Natural killer cell (primary cell): ENCODE measurements at regions not wholly inside any gene's neighbourhood (a gene's known extent, or its start where the extent isn't known, plus 50 kb on each side); places are given as distances from the start of the nearest gene placed in this dataset.

Source experiments
- ATAC-seq, 3 donors: fragments of 150-1000 bp in 2 of 3; fragments of 200-7000 bp in 1 of 3; cut with Tn5 transposase; 1 replicate in 1 of 3; 2 replicates in 2 of 3; pipeline ENCODE4 v1.10.0; 2021; ENCODE audit warnings: mild to moderate bottlenecking in 2 of 3, moderate library complexity in 2 of 3
- DNase-seq, 2 donors: peaks; one replicate each; pipeline versions ENCODE4 v3.0.0 to v3.0.0-alpha.2; 2013 to 2021; ENCODE audit warnings: mixed read lengths in 1 of 2
- H3K27ac ChIP-seq: one replicate; pipeline ENCODE4 v1.5.1; 2013; ENCODE audit warnings: mild to moderate bottlenecking, low read length
- H3K27me3 ChIP-seq: one replicate; pipeline ENCODE4 v1.6.1; 2013; ENCODE audit warnings: low read length; ENCODE audit not compliant: control insufficient read depth, insufficient read depth
- H3K36me3 ChIP-seq: one replicate; pipeline ENCODE4 v1.6.1; 2013; ENCODE audit warnings: low read length; ENCODE audit not compliant: control insufficient read depth, insufficient read depth
- H3K4me1 ChIP-seq: one replicate; pipeline ENCODE4 v1.6.1; 2013; ENCODE audit warnings: low read length; ENCODE audit not compliant: control insufficient read depth, insufficient read depth
- H3K4me3 ChIP-seq: one replicate; pipeline ENCODE4 v1.5.1; 2013; ENCODE audit warnings: low read length
- H3K9me3 ChIP-seq: one replicate; pipeline ENCODE4 v1.6.1; 2013; ENCODE audit warnings: low read length; ENCODE audit not compliant: control insufficient read depth, insufficient read depth
- H3K27ac Mint-ChIP-seq, 2 donors: one replicate each; pipeline ENCODE4 v1.8.0; 2022; ENCODE audit warnings: mild to moderate bottlenecking in 2 of 2, mixed read lengths in 2 of 2, moderate library complexity in 1 of 2
- H3K27me3 Mint-ChIP-seq, 2 donors: one replicate each; pipeline ENCODE4 v1.8.0; 2022; ENCODE audit warnings: low read depth in 2 of 2, mixed read lengths in 2 of 2
- H3K36me3 Mint-ChIP-seq: one replicate; pipeline ENCODE4 v1.8.0; 2022; ENCODE audit warnings: mixed read lengths
- H3K4me1 Mint-ChIP-seq, 2 donors: one replicate each; pipeline ENCODE4 v1.8.0; 2022; ENCODE audit warnings: mixed read lengths in 2 of 2
- H3K4me3 Mint-ChIP-seq: one replicate; pipeline ENCODE4 v1.8.0; 2022; ENCODE audit warnings: mild to moderate bottlenecking, moderate library complexity, mixed read lengths
- H3K9me3 Mint-ChIP-seq, 2 donors: one replicate each; pipeline ENCODE4 v1.8.0; 2022; ENCODE audit warnings: mixed read lengths in 2 of 2
- WGBS: methylation state at CpG from one replicate; pipeline ENCODE4 v1.1.7; 2013; ENCODE audit warnings: missing lambda C conversion rate; ENCODE audit not compliant: insufficient coverage; 5-methylcytosine and 5-hydroxymethylcytosine counted together
- intact Hi-C: fragments of 100-400 bp; cut with micrococcal nuclease; formaldehyde crosslinking; loops from one replicate; pipeline ENCODE4 v1.14.2; 2022
- TF ChIP-seq, protein P1 (sequence below): fragments of 200-600 bp; IDR thresholded peaks from one replicate; pipeline ENCODE4 v1.8.0; 2022; ENCODE audit warnings: antibody characterized with exemption

- Histone ChIP-seq H3K36me3 (no peaks in the 10 kb centered on the region), H3K27ac (no peak overlapping the region), H3K27me3 (no peaks in the 10 kb centered on the region), H3K9me3 (peaks cover 2% of the 10 kb centered on the region), H3K4me1 (no peaks in the 10 kb centered on the region), H3K4me3 (no peak overlapping the region)
- ATAC-seq (no peak), DNase-seq (no peak)
- TF ChIP-seq, protein P1, sequence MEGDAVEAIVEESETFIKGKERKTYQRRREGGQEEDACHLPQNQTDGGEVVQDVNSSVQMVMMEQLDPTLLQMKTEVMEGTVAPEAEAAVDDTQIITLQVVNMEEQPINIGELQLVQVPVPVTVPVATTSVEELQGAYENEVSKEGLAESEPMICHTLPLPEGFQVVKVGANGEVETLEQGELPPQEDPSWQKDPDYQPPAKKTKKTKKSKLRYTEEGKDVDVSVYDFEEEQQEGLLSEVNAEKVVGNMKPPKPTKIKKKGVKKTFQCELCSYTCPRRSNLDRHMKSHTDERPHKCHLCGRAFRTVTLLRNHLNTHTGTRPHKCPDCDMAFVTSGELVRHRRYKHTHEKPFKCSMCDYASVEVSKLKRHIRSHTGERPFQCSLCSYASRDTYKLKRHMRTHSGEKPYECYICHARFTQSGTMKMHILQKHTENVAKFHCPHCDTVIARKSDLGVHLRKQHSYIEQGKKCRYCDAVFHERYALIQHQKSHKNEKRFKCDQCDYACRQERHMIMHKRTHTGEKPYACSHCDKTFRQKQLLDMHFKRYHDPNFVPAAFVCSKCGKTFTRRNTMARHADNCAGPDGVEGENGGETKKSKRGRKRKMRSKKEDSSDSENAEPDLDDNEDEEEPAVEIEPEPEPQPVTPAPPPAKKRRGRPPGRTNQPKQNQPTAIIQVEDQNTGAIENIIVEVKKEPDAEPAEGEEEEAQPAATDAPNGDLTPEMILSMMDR: no peak
- WGBS: 67% methylated on average over 1 of the region's 1 CpG
- Mint-ChIP-seq H3K27ac (no peak overlapping the region), H3K27me3 (no peaks in the 10 kb centered on the region), H3K4me1 (no peaks in the 10 kb centered on the region), H3K36me3 (peaks cover 10% of the 10 kb centered on the region), H3K9me3 (peaks cover 4% of the 10 kb centered on the region in 2 donors), H3K4me3 (no peak overlapping the region)
- intact Hi-C loops: no loop called here
Measured at GRCh38 chr2:185428000-185428399, 310.6 kb upstream of the FSIP2 start.

DNA sequence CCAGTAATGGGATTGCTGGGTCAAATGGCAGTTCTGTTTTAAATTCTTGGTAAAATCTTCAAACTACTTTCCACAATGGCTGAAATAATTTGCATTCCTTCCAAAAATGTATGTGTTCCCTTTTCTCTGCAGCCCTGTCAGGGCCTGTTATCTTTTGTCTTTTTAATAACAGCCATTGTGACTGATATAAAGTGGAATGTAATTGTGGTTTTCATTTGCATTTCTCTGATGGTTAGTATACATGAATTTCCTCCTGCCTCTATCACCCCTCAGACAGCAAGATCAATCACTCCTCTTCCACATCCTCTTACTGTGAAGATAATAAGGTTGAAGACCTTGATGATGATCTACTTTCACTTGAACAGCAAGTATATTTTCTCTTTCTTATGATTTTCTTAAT lies 304.8 kb upstream of the FSIP2 start:
- no peaks in the 10 kb centered on the region for H3K36me3 ChIP-seq
- H3K4me3 Mint-ChIP-seq: no peak overlapping the region
- no peak for DNase-seq
- H3K27me3 Mint-ChIP-seq: no peaks in the 10 kb centered on the region
- TF ChIP-seq, protein P1: no peak
- H3K9me3 Mint-ChIP-seq: peaks cover 11 to 14% of the 10 kb centered on the region in 2 donors
- intact Hi-C loops: no loop called here
- no peaks in the 10 kb centered on the region for H3K36me3 Mint-ChIP-seq
- no peak overlapping the region for H3K27ac ChIP-seq
- no peaks in the 10 kb centered on the region for H3K4me1 ChIP-seq
- ATAC-seq: no peak
- no peak overlapping the region for H3K4me3 ChIP-seq
- no peaks in the 10 kb centered on the region for H3K4me1 Mint-ChIP-seq
- H3K27ac Mint-ChIP-seq: no peak overlapping the region
- peaks cover 2% of the 10 kb centered on the region for H3K9me3 ChIP-seq
- no peaks in the 10 kb centered on the region for H3K27me3 ChIP-seq

DNA sequence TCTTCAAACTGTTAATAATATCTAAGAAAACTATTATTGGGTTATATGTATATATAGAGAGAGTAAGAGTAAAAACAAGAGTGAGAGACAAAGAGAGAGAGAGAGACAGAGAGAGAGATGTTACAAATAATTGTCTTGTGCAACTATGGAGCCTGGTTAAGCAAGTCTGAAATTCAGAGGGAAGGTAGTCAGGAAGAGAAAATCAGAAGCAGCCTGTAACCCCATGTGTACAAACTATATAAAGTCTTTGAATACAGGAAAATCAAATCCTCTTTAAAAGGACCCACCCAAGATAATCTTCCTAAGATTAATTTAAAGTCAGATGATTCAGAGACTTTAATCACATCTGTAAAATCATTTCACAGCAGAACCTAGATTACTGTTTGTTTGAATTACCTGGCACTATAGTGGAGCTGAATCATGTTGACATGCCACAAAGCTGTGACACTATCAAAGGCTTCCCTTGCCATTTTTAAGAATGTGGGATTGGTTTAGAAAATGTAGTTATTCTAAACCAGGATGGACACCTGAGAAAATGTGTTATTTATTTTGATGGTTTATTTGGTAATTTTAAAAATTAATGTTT lies 301.7 kb upstream of the FSIP2 start:
- H3K4me3 Mint-ChIP-seq: no peak overlapping the region
- Histone ChIP-seq H3K27ac (no peak overlapping the region), H3K27me3 (no peaks in the 10 kb centered on the region), H3K9me3 (no peaks in the 10 kb centered on the region), H3K36me3 (no peaks in the 10 kb centered on the region), H3K4me3 (no peak overlapping the region), H3K4me1 (no peaks in the 10 kb centered on the region)
- H3K27me3 Mint-ChIP-seq: no peaks in the 10 kb centered on the region
- peaks cover 16 to 20% of the 10 kb centered on the region in 2 donors for H3K9me3 Mint-ChIP-seq
- ATAC-seq (no peak), DNase-seq (no peak)
- no peak overlapping the region for H3K27ac Mint-ChIP-seq
- intact Hi-C loops: no loop called here
- TF ChIP-seq, protein P1: no peak
- peaks cover 5% of the 10 kb centered on the region for H3K36me3 Mint-ChIP-seq
- H3K4me1 Mint-ChIP-seq: no peaks in the 10 kb centered on the region

- Histone ChIP-seq H3K4me1 (no peaks in the 10 kb centered on the region), H3K4me3 (no peak overlapping the region), H3K36me3 (no peaks in the 10 kb centered on the region), H3K27ac (no peak overlapping the region), H3K9me3 (no peaks in the 10 kb centered on the region), H3K27me3 (no peaks in the 10 kb centered on the region)
- no peaks in the 10 kb centered on the region for H3K4me1 Mint-ChIP-seq
- H3K27me3 Mint-ChIP-seq: no peaks in the 10 kb centered on the region
- H3K4me3 Mint-ChIP-seq: no peak overlapping the region
- peaks cover 8% of the 10 kb centered on the region for H3K36me3 Mint-ChIP-seq
- peaks cover 14 to 21% of the 10 kb centered on the region in 2 donors for H3K9me3 Mint-ChIP-seq
- intact Hi-C loops: no loop called here
- DNase-seq (no peak), ATAC-seq (no peak)
- H3K27ac Mint-ChIP-seq: no peak overlapping the region
- TF ChIP-seq, protein P1: no peak
Measured at GRCh38 chr2:185441486-185442005, 297.1 kb upstream of the FSIP2 start.
